Brain microvascular endothelial cell (primary cell): ENCODE measurements at regions not wholly inside any gene's neighbourhood (a gene's known extent, or its start where the extent isn't known, plus 50 kb on each side); places are given as distances from the start of the nearest gene placed in this dataset.
A peak's percentile ranks its signal among the peaks of the same experiment; 100 is the strongest.

ENCODE experiments used
- DNase-seq: peaks from one replicate; pipeline ENCODE4 v3.0.0-alpha.2; 2020
- H3K27ac ChIP-seq: fragments of 250-450 bp; sonication (Bioruptor Pico); 2 replicates; pipeline ENCODE4 v1.5.1; 2020; ENCODE audit warnings: mild to moderate bottlenecking, moderate library complexity
- H3K27me3 ChIP-seq: fragments of 250-450 bp; sonication (Bioruptor Pico); replicated peaks from 2 replicates; pipeline ENCODE4 v1.5.1; 2020; ENCODE audit warnings: mild to moderate bottlenecking
- H3K36me3 ChIP-seq: fragments of 250-450 bp; sonication (Bioruptor Pico); replicated peaks from 2 replicates; pipeline ENCODE4 v1.5.1; 2020; ENCODE audit warnings: mild to moderate bottlenecking
- H3K4me3 ChIP-seq: 2 replicates; pipeline ENCODE4 v1.5.1; 2011; ENCODE audit warnings: low read depth, mild to moderate bottlenecking, control low read depth, low read length, moderate library complexity
- in situ Hi-C: cut with HindIII; loops from 2 replicates; pipeline ENCODE4 v1.10.0; 2017; ENCODE audit warnings: low sequenced_read_pairs, low pct_ligation_motif_present
- TF ChIP-seq, protein P1 (sequence below): IDR thresholded peaks from 2 replicates; pipeline ENCODE4 v1.5.1; 2011; ENCODE audit warnings: low read depth, mild to moderate bottlenecking, moderate library complexity, low read length, control low read depth, inconsistent platforms; ENCODE audit errors: missing control alignments

DNA sequence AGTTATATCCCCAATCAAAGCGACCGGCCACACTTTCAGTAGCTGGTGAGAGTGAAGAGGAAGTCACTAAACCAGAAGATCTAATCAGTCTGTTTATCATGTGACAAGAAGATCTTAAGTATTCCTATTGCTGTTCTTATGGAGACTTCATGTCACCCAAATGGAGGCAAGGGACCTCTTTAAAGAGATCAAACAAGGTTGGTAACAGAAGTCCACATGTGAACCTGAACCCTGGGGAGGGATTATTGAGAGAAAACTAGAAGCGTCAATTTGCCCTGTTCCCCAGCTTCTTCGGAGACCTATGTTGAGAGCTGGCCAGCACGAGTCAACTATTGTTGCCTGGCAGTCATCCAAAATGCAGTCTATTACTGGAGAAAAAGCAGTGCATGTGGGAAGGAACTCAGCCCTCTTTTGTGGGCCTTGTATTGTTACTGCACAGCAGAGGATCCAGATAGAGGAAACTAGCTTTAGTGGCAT lies 76.9 kb upstream of the CTSC start:
- peak; percentile 83 for DNase-seq
- Histone ChIP-seq H3K36me3 (no peaks in the 10 kb centered on the region), H3K27me3 (no peaks in the 10 kb centered on the region), H3K27ac (peak overlapping the region; percentile 35), H3K4me3 (no peak overlapping the region)
- in situ Hi-C loops: no loop called here
- TF ChIP-seq, protein P1, sequence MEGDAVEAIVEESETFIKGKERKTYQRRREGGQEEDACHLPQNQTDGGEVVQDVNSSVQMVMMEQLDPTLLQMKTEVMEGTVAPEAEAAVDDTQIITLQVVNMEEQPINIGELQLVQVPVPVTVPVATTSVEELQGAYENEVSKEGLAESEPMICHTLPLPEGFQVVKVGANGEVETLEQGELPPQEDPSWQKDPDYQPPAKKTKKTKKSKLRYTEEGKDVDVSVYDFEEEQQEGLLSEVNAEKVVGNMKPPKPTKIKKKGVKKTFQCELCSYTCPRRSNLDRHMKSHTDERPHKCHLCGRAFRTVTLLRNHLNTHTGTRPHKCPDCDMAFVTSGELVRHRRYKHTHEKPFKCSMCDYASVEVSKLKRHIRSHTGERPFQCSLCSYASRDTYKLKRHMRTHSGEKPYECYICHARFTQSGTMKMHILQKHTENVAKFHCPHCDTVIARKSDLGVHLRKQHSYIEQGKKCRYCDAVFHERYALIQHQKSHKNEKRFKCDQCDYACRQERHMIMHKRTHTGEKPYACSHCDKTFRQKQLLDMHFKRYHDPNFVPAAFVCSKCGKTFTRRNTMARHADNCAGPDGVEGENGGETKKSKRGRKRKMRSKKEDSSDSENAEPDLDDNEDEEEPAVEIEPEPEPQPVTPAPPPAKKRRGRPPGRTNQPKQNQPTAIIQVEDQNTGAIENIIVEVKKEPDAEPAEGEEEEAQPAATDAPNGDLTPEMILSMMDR: no peak

DNA sequence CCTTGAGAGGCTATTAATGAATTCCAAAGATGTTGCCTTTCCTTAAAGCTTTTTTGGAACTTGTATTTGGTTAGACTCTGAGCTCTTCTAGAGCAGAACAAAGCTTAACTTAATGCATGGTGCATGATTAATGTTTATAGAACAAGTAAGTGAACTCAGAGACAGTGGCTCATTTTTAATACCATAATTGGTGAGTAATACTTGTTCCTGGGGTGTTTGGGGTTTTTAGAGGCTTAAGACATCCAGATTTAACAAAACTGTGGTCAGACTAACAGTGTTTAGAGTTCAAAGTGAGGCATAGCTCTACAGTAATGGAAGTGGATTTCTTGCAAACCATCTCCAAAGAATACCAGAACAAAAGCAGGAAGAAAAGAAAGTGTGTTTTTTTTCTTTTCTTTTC lies 73.7 kb upstream of the CTSC start:
- H3K36me3 ChIP-seq: no peaks in the 10 kb centered on the region
- peak overlapping the region; percentile 12 for H3K27ac ChIP-seq
- DNase-seq: peak; percentile 56
- no peak overlapping the region for H3K4me3 ChIP-seq
- in situ Hi-C loops: no loop called here
- no peaks in the 10 kb centered on the region for H3K27me3 ChIP-seq
- TF ChIP-seq, protein P1: no peak

DNA sequence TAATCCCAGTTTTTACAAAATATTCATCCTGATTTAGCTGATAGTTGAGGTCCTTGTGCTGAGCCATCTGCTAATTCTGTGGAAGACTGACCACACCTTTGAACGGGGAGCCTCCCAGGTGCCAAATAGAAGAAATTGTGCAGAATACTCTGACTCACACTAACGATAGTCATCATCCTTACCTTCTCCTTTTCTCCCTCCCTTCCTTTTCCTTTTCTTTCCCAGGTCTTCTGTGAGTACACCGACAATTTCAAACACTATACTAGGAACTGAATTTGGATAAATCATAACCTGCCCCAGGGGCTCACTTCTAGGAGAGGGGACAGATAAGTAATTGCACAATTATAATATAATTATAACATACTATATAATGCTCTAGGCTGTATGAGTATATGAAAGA lies 73.1 kb upstream of the CTSC start:
- Histone ChIP-seq H3K27me3 (no peaks in the 10 kb centered on the region), H3K36me3 (no peaks in the 10 kb centered on the region), H3K27ac (no peak overlapping the region), H3K4me3 (no peak overlapping the region)
- DNase-seq: no peak
- TF ChIP-seq, protein P1: no peak
- in situ Hi-C loops: no loop called here

DNA sequence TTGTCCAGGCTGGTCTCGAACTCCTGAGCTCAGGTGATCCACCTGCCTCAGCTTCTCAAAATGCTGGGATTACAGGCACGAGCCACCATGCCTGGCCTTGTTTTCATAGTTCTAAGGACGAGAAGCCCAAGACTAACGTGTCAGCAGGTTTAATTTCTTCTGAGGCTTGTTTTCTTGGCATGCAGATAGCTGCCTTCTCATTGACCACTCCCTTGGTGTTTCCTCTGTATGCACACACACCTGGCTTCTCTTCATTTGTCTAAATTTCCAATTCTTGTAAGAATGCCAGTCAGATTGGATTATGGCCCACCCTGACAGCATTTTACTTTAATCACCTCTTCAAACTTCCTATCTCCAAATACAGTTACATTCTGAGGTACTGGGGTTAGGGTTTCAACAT lies 72.5 kb upstream of the CTSC start:
- H3K4me3 ChIP-seq: no peak overlapping the region
- in situ Hi-C loops: no loop called here
- no peak for DNase-seq
- no peaks in the 10 kb centered on the region for H3K36me3 ChIP-seq
- H3K27ac ChIP-seq: no peak overlapping the region
- TF ChIP-seq, protein P1: no peak
- H3K27me3 ChIP-seq: no peaks in the 10 kb centered on the region

DNA sequence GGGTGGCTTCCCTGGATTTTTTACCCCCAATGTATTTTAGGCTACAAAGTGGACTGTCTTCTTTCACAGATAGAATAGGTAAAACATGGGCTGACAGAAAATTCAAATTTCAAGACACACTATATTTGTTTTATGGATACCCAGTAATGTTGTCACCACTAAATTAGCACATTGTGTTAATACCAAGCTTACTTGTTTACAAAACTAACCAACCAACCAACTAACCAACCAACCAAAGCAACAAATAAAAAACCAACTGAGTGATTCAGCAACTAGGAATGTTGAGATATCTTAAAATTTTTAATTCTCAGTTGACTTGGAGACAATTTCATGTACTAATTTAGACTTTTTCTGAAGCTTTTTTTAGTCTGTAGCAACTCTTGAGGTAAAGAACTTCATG lies 69.3 kb upstream of the CTSC start:
- Histone ChIP-seq H3K4me3 (no peak overlapping the region), H3K36me3 (no peaks in the 10 kb centered on the region), H3K27ac (no peak overlapping the region), H3K27me3 (no peaks in the 10 kb centered on the region)
- TF ChIP-seq, protein P1: no peak
- in situ Hi-C loops: no loop called here
- DNase-seq: no peak

DNA sequence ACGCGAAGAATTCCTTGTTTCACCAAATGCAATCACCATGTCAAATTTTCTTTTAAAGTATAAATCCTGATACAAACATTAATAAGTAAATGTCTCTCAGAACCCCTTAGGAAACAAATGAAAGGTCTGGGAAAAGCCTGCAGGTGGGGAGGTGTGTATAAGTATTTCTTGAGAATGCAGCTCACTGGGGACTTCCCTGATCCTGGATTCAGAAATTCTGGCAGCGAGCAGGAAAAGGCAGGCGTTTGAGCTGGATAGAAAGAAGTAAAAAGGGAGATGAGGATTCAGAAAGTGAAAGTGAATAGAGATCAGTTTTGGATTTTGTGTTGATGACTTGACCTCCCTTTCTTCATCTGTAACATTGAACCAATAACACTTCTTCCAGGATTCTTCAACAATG lies 68.3 kb upstream of the CTSC start:
- TF ChIP-seq, protein P1: no peak
- Histone ChIP-seq H3K4me3 (no peak overlapping the region), H3K27me3 (no peaks in the 10 kb centered on the region), H3K36me3 (no peaks in the 10 kb centered on the region), H3K27ac (no peak overlapping the region)
- no peak for DNase-seq
- in situ Hi-C loops: no loop called here
